ENCODE measurements at regions not wholly inside any gene's neighbourhood (a gene's known extent, or its start where the extent isn't known, plus 50 kb on each side); places are given as distances from the start of the nearest gene placed in this dataset.
"Not testable (repeated sequence)": the region's sequence is repeated elsewhere in the genome, so short reads cannot be mapped to it uniquely, and the experiment has no call there.

DNA sequence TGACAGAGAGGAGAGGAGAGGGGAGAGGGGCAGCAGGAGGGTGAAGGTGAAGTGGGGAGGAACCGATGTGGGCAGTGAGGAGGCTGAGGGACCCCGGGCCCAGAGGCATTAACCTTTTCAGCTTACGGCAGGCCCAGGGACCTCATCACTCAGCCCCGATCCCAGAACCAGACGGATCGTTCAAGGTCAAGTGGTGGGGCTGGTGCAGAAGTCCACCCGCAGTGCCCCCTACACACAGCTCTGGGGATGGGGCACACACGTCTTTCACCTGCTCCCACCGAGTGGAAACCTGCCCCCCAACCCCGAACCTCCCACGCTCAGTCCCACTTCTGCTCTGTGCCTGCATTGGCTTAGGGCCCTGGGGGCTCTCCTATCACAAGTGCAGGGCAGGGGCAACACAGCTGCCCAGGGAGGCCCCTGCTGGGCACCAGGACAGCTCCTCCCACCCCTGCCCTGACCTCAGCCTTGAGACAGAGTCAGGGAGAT is 81.9 kb upstream of the GOLGA6L4 start:
- DNase-seq: not testable (repeated sequence)

DNA sequence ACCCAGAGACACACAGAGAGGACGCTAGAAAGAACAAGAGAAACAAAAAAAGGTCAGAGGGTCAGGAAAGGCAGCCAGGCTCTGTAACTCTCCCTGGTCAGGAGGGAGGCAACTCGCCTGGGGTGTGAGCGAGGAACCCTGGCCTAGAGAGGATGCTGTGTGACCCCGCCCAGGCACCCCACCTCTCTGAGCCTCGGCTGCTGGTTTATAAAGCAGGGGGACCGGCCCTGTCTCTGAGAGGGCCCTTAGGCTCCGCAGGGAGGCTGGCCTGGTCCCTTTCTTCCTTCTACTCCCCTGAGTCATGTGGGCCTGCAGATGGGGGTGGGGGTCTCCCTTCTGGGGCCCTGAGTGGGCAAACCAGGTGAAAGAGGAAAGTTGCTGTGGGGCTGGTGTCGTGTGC is 81.3 kb upstream of the GOLGA6L4 start:
- DNase-seq: not testable (repeated sequence)

DNA sequence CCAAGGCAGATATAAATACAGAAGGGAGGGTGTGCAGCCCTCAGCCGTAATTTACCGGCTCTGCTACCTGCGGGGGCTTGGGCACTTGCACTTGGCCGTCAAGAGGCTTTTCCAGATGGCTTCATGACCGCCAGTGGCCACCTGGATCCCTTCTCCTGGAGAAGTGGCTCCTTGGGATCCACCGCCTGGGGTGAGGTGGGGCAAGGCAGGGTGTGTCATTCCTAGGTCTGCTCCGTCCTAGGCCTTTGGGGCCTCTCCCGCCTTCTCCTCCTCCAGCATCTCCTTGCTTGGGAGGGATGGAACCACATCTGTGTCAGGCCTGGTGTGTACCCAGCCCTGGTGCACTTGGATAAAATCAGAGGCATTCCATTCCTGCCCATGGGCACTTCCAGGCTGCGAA is 80.8 kb upstream of the GOLGA6L4 start:
- DNase-seq: not testable (repeated sequence)

DNA sequence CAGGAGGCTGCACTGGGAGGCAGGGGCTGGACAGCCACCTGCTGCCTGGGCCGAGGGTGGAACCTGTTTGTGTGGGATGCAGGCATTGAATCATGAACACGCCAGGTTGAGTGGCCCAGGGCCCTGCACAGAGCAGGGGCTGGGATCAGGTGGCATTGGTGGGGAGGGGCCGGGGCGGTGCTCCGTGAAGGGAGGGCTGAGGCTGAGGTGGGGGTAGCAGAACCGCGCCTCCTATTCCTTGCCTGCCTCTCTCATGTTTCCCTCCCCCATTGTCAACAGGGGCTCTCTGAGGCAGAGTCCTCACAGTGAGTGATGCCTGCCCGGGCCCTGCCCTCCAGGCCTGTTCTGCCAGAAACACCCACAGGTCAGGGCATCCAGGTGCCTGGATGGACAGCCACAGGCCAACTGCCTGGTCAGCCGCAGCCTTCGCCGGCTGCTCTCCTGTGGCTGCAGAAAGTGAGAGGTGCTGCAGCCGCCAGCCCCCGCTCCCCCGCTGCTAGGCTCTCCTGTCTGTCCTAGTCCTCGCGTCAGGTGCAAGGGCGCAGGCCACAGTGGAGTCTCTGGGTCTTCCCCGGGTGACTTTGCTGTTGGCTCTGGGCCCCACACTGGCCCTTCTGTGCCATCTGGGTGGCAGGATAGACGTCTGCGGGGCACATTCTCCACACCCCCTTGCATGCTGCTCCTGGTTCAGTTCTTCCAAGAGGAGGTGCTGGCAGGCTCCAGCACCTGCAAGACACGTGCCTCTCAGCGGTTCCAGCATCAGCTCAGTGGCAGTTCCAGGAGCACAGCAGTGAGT is 79.6 kb upstream of the GOLGA6L4 start:
- not testable (repeated sequence) for DNase-seq

DNA sequence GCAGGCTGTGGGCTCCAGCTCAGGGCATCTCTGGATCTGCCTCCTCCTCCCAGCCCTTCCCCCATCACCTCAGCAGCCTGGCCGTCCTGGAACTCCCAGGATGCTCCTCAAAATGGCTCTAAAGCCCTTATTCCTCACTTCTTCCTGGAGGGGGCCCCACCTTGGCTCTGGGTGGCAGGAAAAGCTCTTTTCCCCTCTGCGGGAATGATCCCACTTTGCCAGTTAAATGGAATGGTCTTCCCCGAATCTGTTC is 79.1 kb upstream of the GOLGA6L4 start:
- not testable (repeated sequence) for DNase-seq

DNA sequence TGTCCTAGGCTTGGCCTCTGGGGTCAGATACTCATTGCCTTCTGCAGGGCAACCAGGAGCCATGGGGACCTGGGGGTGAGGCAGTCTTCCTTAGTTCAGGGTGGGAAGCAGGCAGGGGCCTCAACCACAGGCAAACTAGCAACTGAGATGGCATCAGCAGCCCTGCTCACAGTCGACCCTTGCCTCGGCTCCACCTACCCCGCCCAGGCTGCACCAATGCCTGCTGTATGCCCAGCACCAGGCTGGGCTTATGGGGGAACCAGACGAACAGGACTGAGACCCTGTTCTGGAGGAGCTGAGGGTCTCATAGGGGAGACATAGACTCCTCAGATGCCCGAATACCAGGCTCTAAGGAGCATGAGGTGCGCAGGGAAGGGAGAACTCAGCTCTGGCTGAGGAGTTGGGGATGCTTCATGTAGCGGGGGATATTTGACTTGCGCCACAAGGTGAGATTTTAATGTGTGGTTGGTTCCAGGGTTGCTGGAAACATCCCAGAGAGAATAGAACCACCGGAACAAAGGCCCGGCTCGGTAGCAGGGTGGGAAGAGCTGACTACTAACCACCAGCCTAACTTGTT is 78.4 kb upstream of the GOLGA6L4 start:
- not testable (repeated sequence) for DNase-seq

DNA sequence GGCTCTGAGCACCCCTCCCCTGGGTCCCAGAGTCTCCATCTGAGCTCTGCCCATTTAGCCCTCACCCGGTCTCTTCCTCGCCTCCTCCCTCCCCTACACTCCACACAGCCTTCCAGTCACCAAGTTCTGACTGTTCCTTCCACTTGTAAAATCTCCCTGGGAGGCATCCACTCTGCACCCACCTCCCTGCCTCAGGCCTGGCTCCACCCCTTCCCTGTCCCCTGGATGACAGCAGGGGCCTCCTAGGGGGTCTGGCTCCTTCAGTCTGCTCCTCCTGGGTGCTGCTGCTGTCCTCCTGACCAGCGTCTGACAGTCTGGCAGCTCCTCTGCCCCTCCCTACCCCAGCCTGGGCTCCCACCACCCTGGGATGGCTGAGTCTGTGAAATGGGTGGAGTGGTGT is 77.7 kb upstream of the GOLGA6L4 start:
- not testable (repeated sequence) for DNase-seq

DNA sequence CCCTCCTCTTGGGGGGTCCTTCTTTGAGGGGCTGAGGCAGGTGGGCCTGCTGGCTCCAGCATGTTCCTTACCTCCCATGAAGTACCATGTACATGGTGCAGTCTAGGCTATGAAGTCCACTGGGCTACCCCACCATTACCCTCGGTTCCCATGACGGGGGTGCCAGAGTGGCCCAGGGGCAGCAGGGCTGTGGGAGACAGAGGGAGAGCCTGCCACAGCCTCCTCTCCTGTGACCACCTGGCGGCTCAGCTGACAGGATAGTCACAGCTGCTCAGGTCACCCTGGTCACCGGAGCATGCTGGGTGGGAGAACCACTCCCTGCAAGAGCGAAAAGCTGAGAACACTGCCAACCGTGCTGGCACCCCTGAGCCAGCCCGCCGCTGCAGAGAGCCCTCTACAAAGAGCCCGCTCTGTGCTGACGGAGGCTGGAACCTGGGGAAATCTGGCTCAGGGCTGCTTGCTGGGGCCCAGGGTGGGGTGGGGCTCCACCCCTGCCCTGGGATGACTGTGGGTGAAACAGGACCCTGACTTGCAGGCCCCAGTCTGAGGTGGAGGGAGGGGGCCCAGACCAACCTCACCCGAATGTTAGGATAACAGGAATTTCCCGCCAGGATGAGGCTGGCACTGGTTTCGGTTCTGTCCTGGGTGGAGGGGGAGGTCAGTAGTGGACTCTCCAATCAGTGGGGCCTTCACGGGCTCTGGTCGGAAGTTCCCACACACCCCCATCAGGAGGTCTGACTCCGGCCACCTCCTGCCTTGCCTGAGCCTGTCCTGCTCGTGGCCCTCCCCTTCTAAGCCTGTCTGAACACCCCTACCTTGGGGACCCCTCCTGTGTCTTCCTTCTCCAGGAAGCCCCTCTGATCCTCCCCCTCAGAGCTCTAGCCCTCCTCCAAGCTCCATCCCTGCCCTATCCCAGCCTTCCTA is 76.0 kb upstream of the GOLGA6L4 start:
- DNase-seq: not testable (repeated sequence)

DNA sequence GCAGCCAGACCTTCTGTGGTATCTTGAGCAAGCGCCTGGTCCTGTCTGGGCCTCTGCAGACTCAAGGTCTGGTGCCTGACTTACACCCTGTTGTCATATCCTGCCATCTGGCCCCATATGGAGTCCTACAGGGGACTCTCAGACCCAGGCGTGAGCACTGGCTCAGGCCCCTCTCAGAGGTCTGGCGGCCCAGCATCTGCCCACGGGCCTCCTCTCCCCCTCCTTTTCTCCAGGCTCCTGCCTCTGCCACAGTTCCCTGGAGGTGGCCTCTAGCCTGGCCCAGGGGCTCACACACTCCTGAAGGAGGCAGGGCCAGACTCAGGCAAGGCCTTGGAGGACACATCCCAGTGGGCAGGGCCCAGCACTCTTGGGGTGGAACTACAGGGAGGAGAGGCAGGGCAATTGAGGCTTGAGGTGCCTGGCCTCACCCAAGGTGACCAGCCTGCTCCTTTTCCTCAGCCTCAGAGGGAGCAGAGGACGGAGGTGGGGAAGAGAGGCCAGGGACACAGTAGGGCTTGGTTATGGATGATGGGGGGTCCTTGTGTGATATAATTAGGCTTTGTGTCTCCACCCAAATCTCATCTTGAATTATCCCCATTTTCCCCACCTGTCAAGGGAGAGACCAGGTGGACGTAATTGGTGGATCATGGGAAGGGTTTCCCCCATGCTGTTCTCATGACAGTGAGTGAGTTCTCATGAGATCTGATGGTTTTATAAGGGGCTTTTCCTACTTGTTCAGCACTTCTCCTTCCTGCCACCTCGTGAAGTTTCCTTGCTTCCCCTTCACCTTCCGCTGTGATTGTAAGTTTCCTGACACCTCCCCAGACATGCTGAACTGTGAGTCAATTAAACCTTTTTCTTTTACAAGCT is 70.9 kb upstream of the GOLGA6L4 start:
- not testable (repeated sequence) for DNase-seq

DNA sequence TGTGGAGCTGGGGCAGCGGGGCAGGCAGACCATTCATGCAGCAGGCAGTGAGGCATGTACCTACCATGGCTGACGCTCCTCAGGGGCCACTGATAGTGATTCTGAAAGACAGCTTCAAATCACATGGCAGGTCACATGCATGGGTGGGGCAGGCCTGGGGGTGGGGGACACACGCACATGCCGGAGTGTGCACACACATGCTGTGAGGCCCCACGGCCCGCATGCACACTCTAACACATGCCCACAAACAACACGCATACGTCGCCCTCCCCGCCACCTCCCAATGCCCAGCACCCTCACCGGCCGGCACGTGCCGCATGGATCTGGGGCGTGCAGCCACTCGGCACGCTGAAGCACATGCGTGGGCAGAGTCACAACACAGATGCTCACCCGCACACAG is 65.5 kb upstream of the GOLGA6L4 start:
- not testable (repeated sequence) for DNase-seq

DNA sequence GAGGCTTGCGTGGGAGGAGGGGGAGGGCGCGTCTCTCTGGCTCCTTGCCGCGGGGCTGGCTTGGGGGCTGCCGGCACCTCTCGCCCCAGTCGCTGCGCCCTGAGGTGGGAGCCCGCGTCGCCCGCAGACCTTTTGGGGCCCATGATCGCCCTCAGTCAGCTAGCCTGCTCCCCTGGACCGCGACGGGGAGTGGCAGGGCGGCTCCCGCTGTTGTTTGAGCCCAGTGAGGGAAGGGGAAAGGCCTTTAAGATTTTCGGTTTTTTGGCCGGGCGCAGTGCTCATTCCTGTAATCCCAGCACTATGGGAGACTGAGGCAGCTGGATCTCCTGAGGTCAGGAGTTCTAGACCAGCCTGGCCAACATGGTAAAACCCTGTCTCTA is 62.4 kb upstream of the GOLGA6L4 start:
- peak; percentile 18 for DNase-seq
